GM12874 (cell line): ENCODE measurements at regions not wholly inside any gene's neighbourhood (a gene's known extent, or its start where the extent isn't known, plus 50 kb on each side); places are given as distances from the start of the nearest gene placed in this dataset.

Experiments
- CTCF ChIP-seq: IDR thresholded peaks from 2 replicates; pipeline ENCODE4 v1.5.1; 2011; ENCODE audit warnings: low read depth, mild to moderate bottlenecking, control low read depth, low read length, moderate library complexity; ENCODE audit not compliant: insufficient read depth

GRCh38 chr10:124300735-124301134 lies 118.0 kb downstream of the OAT start:
- TF ChIP-seq CTCF: no peak

- no peak for TF ChIP-seq CTCF
Measured at GRCh38 chr10:124300224-124300623, 118.5 kb downstream of the OAT start.

GRCh38 chr10:124299696-124300095 lies 119.0 kb downstream of the OAT start:
- TF ChIP-seq CTCF: no peak

GRCh38 chr10:124298891-124299290 lies 119.8 kb downstream of the OAT start:
- no peak for TF ChIP-seq CTCF

GRCh38 chr10:124296813-124297788 lies 121.6 kb downstream of the OAT start:
- no peak for TF ChIP-seq CTCF

- no peak for TF ChIP-seq CTCF
Measured at GRCh38 chr10:124296121-124296812, 122.5 kb downstream of the OAT start.

GRCh38 chr10:124294811-124295770 lies 123.6 kb downstream of the OAT start:
- no peak for TF ChIP-seq CTCF
